ENCODE measurements at regions not wholly inside any gene's neighbourhood (a gene's known extent, or its start where the extent isn't known, plus 50 kb on each side); places are given as distances from the start of the nearest gene placed in this dataset.

GRCh38 chr15:95918525-95918924 lies 412.0 kb upstream of the NR2F2 start:
- no peak for TF ChIP-seq EZH2phosphoT487 (IDR thresholded peaks at IDR 0.05; ENCODE audit: insufficient read depth, low read depth)
- TF ChIP-seq EZH2 (IDR thresholded peaks at IDR 0.05; ENCODE audit: insufficient read depth, poor library complexity, severe bottlenecking), result no peak

Measured in GM23248 (cell line).